ENCODE measurements at regions not wholly inside any gene's neighbourhood (a gene's known extent, or its start where the extent isn't known, plus 50 kb on each side); places are given as distances from the start of the nearest gene placed in this dataset.
"Not testable (repeated sequence)": the region's sequence is repeated elsewhere in the genome, so short reads cannot be mapped to it uniquely, and the experiment has no call there.

DNA sequence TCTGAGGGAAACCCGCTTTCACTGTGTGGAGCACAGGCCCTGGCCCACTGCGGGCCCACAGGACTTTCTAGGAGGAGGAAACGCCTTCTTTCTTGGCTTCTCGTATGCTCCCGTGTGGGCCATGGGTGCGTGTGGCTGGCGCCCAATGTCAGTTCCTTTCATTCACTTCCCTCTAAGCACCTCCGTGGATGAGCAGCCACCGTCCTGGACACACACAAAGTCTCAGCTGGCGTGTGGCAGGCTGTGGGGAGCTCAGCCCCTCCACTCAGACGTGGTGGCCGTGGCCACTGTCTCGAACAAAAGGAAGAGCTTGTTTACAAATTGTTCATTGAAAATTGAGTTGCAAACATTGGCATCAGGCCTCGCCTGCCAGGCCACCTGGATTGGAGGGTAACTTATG is 240.0 kb upstream of the SGCG start:
- H3K4me3 Mint-ChIP-seq, result no peak overlapping the region; a peak in 1 of 5 replicates
- peak overlapping the region in 1 of 3 experiments; percentile 86; a peak in 2 of 7 replicates for H3K27ac Mint-ChIP-seq
- H3K18ac ChIP-seq (ENCODE audit: insufficient read length, low read depth, low read length), result no peak overlapping the region
- no peak overlapping the region for H2BK5ac ChIP-seq (ENCODE audit: insufficient read length, low read length)
- no CpG with 5 or more reads among the region's 14 CpGs for WGBS (ENCODE audit: extremely low coverage, insufficient read length, low lambda C conversion rate)
- H4K8ac ChIP-seq (replicated peaks; ENCODE audit: insufficient read length, low read depth, low read length), result no peak overlapping the region
- H4K20me1 ChIP-seq (ENCODE audit: control insufficient read depth, insufficient read depth, insufficient read length), result no peaks in the 10 kb centered on the region
- no peaks in the 10 kb centered on the region for H3K79me1 ChIP-seq (ENCODE audit: insufficient read depth, low read depth, low read length, poor library complexity, severe bottlenecking)
- DNase-seq, result no peak
- no peaks in the 10 kb centered on the region for H3K9me3 ChIP-seq (ENCODE audit: control insufficient read depth, low read depth, low read length)
- no peak overlapping the region for H4K5ac ChIP-seq (ENCODE audit: insufficient read length, low read depth, low read length)
- no peak overlapping the region; the same call in 1 of the 2 replicates for H3K4ac ChIP-seq (ENCODE audit: low read depth, low read length)
- H3K4me2 ChIP-seq (ENCODE audit: insufficient read depth, insufficient read length, low read length), result no peak overlapping the region
- no peaks in the 10 kb centered on the region for H3K23me2 ChIP-seq (ENCODE audit: insufficient read length, low read depth, low read length, poor library complexity, severe bottlenecking)
- H2BK12ac ChIP-seq (ENCODE audit: insufficient read length, low read depth, low read length), result no peak overlapping the region
- H2BK20ac ChIP-seq (ENCODE audit: low read depth, low read length, poor library complexity, severe bottlenecking), result no peak overlapping the region
- H3K9ac ChIP-seq (ENCODE audit: extremely low read depth, insufficient read length, low read length), result no peak overlapping the region
- no peak overlapping the region for H3K56ac ChIP-seq (ENCODE audit: insufficient read length, low read depth, low read length)
- no peak overlapping the region for H3K14ac ChIP-seq (ENCODE audit: insufficient read depth, low read length)
- H3K23ac ChIP-seq (ENCODE audit: insufficient read length, low read depth, low read length), result no peak overlapping the region
- no peak overlapping the region for H2AK5ac ChIP-seq (ENCODE audit: insufficient read length, low read length)
- H4K91ac ChIP-seq (ENCODE audit: insufficient read length, low read depth, low read length), result no peak overlapping the region
- H2BK15ac ChIP-seq (ENCODE audit: low read depth, low read length), result no peak overlapping the region
- H3K4me1 ChIP-seq (ENCODE audit: insufficient read depth, low read length), result no peaks in the 10 kb centered on the region
- no peak overlapping the region for H2BK120ac ChIP-seq (ENCODE audit: low read depth, low read length, poor library complexity, severe bottlenecking)
- H3K36me3 Mint-ChIP-seq (ENCODE audit: insufficient read depth in 1 of 3, low read depth in 3 of 3), result peaks cover 2 to 7% (median 6%) of the 10 kb centered on the region in 3 experiments; a peak in 5 of 7 replicates
- H3K27ac ChIP-seq (ENCODE audit: insufficient read length, low read depth, low read length), result no peak overlapping the region
- no peak overlapping the region for H2AFZ ChIP-seq (ENCODE audit: low read length)
- TF ChIP-seq, protein P1, sequence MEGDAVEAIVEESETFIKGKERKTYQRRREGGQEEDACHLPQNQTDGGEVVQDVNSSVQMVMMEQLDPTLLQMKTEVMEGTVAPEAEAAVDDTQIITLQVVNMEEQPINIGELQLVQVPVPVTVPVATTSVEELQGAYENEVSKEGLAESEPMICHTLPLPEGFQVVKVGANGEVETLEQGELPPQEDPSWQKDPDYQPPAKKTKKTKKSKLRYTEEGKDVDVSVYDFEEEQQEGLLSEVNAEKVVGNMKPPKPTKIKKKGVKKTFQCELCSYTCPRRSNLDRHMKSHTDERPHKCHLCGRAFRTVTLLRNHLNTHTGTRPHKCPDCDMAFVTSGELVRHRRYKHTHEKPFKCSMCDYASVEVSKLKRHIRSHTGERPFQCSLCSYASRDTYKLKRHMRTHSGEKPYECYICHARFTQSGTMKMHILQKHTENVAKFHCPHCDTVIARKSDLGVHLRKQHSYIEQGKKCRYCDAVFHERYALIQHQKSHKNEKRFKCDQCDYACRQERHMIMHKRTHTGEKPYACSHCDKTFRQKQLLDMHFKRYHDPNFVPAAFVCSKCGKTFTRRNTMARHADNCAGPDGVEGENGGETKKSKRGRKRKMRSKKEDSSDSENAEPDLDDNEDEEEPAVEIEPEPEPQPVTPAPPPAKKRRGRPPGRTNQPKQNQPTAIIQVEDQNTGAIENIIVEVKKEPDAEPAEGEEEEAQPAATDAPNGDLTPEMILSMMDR (conservative IDR thresholded peaks at IDR 0.05), result no peak
- H3K9me3 Mint-ChIP-seq, result peaks cover 7 to 15% of the 10 kb centered on the region in 2 experiments; a peak in 3 of 5 replicates
- no peaks in the 10 kb centered on the region for H3K4me1 Mint-ChIP-seq
- H3K27me3 ChIP-seq (ENCODE audit: insufficient read depth, low read length), result no peaks in the 10 kb centered on the region
- no peak overlapping the region for H3T11ph ChIP-seq (ENCODE audit: low read length)
- H3K79me2 ChIP-seq (ENCODE audit: insufficient read depth, low read length), result no peaks in the 10 kb centered on the region
- H3K27me3 Mint-ChIP-seq (ENCODE audit: low read depth), result no peaks in the 10 kb centered on the region; the same call in 1 of the 2 replicates

- not testable (repeated sequence) for H4K91ac ChIP-seq (ENCODE audit: insufficient read length, low read depth, low read length); H3K4me1 Mint-ChIP-seq; H3K4me2 ChIP-seq (ENCODE audit: insufficient read depth, insufficient read length, low read length); H3K23ac ChIP-seq (ENCODE audit: insufficient read length, low read depth, low read length); DNase-seq; H4K5ac ChIP-seq (ENCODE audit: insufficient read length, low read depth, low read length); H4K8ac ChIP-seq (replicated peaks; ENCODE audit: insufficient read length, low read depth, low read length); H3K14ac ChIP-seq (ENCODE audit: insufficient read depth, low read length); H3K27me3 Mint-ChIP-seq (ENCODE audit: low read depth); H3T11ph ChIP-seq (ENCODE audit: low read length); H3K18ac ChIP-seq (ENCODE audit: insufficient read length, low read depth, low read length); H4K20me1 ChIP-seq (ENCODE audit: control insufficient read depth, insufficient read depth, insufficient read length); H3K4me3 Mint-ChIP-seq; H3K36me3 Mint-ChIP-seq (ENCODE audit: insufficient read depth in 1 of 3, low read depth in 3 of 3); H3K4ac ChIP-seq (ENCODE audit: low read depth, low read length); H3K9ac ChIP-seq (ENCODE audit: extremely low read depth, insufficient read length, low read length); H3K4me1 ChIP-seq (ENCODE audit: insufficient read depth, low read length); H3K56ac ChIP-seq (ENCODE audit: insufficient read length, low read depth, low read length); H3K23me2 ChIP-seq (ENCODE audit: insufficient read length, low read depth, low read length, poor library complexity, severe bottlenecking); H3K27ac ChIP-seq (ENCODE audit: insufficient read length, low read depth, low read length); H2BK20ac ChIP-seq (ENCODE audit: low read depth, low read length, poor library complexity, severe bottlenecking); H3K27me3 ChIP-seq (ENCODE audit: insufficient read depth, low read length); H2BK5ac ChIP-seq (ENCODE audit: insufficient read length, low read length); H3K79me1 ChIP-seq (ENCODE audit: insufficient read depth, low read depth, low read length, poor library complexity, severe bottlenecking); H2BK12ac ChIP-seq (ENCODE audit: insufficient read length, low read depth, low read length); H2BK120ac ChIP-seq (ENCODE audit: low read depth, low read length, poor library complexity, severe bottlenecking); H3K79me2 ChIP-seq (ENCODE audit: insufficient read depth, low read length); H2AK5ac ChIP-seq (ENCODE audit: insufficient read length, low read length); H3K9me3 ChIP-seq (ENCODE audit: control insufficient read depth, low read depth, low read length); H2BK15ac ChIP-seq (ENCODE audit: low read depth, low read length); H2AFZ ChIP-seq (ENCODE audit: low read length)
- H3K9me3 Mint-ChIP-seq, result peaks cover 7 to 15% of the 10 kb centered on the region in 2 experiments; a peak in 3 of 5 replicates
- H3K27ac Mint-ChIP-seq, result 0 out of 7 replicates have a peak overlapping the region, but pooled peaks of 1 of the 3 experiments have one; percentile 22
- WGBS (ENCODE audit: extremely low coverage, insufficient read length, low lambda C conversion rate), result no CpG with 5 or more reads among the region's 8 CpGs
Observed at GRCh38 chr13:22941495-22941894, 239.3 kb upstream of the SGCG start.
